ENCODE measurements at regions not wholly inside any gene's neighbourhood (a gene's known extent, or its start where the extent isn't known, plus 50 kb on each side); places are given as distances from the start of the nearest gene placed in this dataset.
"Not testable (repeated sequence)": the region's sequence is repeated elsewhere in the genome, so short reads cannot be mapped to it uniquely, and the experiment has no call there.

DNA sequence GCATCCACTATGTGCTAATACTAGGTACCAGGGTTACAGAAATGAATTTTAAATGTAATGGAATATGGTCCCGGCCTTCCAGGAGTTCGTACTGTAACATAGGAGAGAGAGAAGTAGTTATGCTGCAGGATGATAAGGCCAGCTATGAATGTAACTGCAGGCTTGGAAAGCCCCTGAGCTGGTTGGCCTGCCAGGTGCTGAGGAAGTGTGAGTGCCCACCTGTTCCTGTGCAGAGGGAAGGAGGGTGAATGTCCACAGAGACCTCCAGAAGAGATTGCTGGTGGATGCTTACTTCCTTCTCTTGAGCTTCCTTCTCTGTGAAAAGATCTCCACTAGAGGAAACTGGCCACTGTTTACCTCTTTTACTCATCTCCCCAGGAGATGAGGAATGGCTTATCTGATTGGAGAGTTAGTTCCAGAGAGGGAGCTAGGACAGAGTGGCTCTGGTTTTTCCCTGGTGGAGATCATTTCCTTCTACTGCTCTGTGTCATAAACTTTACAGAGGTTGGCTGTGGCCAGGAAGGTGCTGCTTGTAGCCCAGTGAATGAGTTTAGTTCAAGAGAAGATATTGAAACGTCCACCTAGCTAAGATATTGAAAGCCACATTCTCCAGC, 114.0 kb upstream of the LNX1 start:
- peak; percentile 57 for ATAC-seq (ENCODE audit: low read depth)
- Mint-ChIP-seq H3K4me1 (peaks cover 62% of the 10 kb centered on the region), H3K36me3 (ENCODE audit: low read depth) (peaks cover 2% of the 10 kb centered on the region), H3K4me3 (peak overlapping the region; percentile 52), H3K27ac (peak overlapping the region; percentile 57), H3K9me3 (peaks cover 2% of the 10 kb centered on the region), H3K27me3 (no peaks in the 10 kb centered on the region)
- DNase-seq: no peak
- CTCF ChIA-PET: interaction anchor here (1.8 to 2.9 kb wide), 4 partner anchors 41 to 528 kb away, joined by 6 to 38 read pairs (median 14); no protein-coding TSS in a partner anchor
- TF ChIP-seq, protein P1, sequence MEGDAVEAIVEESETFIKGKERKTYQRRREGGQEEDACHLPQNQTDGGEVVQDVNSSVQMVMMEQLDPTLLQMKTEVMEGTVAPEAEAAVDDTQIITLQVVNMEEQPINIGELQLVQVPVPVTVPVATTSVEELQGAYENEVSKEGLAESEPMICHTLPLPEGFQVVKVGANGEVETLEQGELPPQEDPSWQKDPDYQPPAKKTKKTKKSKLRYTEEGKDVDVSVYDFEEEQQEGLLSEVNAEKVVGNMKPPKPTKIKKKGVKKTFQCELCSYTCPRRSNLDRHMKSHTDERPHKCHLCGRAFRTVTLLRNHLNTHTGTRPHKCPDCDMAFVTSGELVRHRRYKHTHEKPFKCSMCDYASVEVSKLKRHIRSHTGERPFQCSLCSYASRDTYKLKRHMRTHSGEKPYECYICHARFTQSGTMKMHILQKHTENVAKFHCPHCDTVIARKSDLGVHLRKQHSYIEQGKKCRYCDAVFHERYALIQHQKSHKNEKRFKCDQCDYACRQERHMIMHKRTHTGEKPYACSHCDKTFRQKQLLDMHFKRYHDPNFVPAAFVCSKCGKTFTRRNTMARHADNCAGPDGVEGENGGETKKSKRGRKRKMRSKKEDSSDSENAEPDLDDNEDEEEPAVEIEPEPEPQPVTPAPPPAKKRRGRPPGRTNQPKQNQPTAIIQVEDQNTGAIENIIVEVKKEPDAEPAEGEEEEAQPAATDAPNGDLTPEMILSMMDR (IDR thresholded peaks at IDR 0.05): no peak
- POLR2A ChIA-PET: interaction anchor here (0.6 to 1.5 kb wide), 3 partner anchors 41 to 45 kb away, joined by 3 to 6 read pairs (median 3); no protein-coding TSS in a partner anchor
- intact Hi-C loops (cut with micrococcal nuclease): loop anchor here (5.0 to 10.0 kb wide), 3 partner anchors 152 to 508 kb away; partner anchors contain the start of gene GSX2

DNA sequence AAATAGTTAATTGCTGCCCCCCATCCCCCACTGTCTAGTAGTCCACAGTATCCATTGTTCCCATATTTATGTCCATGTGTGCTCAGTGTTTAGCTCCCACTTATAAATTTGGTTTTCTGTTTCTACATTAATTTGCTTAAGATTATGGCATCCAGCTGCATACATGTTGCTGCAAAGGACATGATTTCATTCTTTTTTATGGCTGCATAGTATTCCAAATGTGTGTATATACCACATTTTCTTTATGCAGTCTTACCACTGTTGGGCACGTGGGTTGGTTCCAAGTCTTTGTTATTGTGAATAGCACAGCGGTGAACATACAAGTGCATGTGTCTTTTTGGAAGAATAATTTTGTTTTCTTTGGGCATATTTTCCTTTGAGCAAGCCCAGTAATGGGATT, 113.0 kb upstream of the LNX1 start:
- no peak for ATAC-seq (ENCODE audit: low read depth)
- peaks cover 2% of the 10 kb centered on the region for H3K36me3 Mint-ChIP-seq (ENCODE audit: low read depth)
- H3K4me3 Mint-ChIP-seq: no peak overlapping the region
- ChIA-PET CTCF (no interaction called here), POLR2A (no interaction called here)
- peaks cover 3% of the 10 kb centered on the region for H3K9me3 Mint-ChIP-seq
- intact Hi-C loops (cut with micrococcal nuclease): loop anchor here (10.0 kb wide), 1 partner anchor 400 kb away; the partner anchor contains the start of gene GSX2
- H3K27me3 Mint-ChIP-seq: no peaks in the 10 kb centered on the region
- TF ChIP-seq, protein P1 (IDR thresholded peaks at IDR 0.05): no peak
- H3K4me1 Mint-ChIP-seq: peaks cover 62% of the 10 kb centered on the region
- no peak overlapping the region for H3K27ac Mint-ChIP-seq
- DNase-seq: no peak

DNA sequence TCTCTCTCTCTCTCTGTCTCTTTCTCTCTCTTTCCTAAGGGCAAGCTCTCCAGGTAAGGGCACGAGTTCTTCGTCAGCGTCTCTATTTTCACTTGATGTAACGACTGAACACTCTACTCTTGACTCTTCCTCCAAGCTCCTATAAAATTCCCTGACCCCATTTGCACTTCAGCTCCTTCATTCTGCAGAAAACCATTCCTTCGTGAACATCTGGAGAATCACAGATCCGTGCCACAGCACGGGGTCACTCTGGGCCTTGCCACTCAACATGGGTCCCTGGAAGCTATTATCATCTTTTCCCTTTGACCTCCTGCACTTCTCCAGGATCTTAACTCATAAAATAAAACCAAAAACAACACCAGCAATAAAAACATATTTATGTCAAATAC, 112.0 kb upstream of the LNX1 start:
- peaks cover 63% of the 10 kb centered on the region for H3K4me1 Mint-ChIP-seq
- peak overlapping the region; percentile 54 for H3K27ac Mint-ChIP-seq
- intact Hi-C loops (cut with micrococcal nuclease): loop anchor here (10.0 kb wide), 1 partner anchor 402 kb away; the partner anchor contains the start of gene GSX2

DNA sequence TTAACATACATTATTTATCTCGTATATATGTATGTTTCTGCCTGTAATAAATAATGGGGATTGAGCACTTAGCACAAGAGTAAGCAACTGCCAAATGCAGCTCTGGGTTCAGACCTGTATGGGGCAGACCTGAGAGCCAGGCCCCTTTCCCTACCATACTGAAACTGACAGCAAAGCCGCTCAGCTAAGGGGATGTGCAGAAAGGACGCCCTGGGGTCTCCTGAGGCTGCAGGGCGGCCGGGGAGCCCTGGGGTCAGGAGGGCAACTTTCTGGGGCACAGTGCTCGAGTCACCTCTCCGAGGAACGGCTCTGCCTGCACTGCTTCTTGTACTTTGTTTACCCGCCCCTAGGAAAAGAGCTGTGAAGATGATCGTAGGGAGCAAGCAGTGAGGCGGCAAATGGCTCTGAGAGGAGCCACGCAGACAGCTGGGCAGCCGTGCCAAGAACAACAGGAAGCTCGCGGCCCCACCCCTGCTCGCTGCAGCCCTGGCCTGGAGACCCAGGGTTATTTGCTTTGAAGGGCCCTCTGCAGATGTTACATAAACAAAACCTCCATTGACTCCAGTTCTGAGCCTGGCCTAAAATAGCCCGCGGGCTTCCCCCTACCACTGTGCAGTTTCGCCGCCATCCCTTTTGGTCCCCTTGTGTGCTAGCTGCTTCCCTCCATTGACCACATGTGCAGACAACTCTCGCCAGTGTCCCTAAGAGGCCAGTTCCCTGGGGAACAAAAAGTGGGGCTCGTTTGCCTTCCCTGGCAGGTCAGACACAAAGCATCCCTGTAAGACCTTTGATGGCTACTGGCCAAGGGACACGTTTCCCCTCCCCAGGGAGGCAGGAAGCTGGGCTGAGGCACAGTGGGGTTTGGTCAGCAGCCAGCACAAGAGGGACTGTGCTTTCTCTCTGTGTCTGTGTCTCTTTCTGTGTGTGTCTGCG, 111.3 kb upstream of the LNX1 start:
- Mint-ChIP-seq H3K27ac (peak overlapping the region; percentile 54), H3K36me3 (ENCODE audit: low read depth) (peaks cover 2% of the 10 kb centered on the region), H3K4me1 (peaks cover 61% of the 10 kb centered on the region), H3K4me3 (peak overlapping the region; percentile 79), H3K9me3 (peaks cover 4% of the 10 kb centered on the region), H3K27me3 (no peaks in the 10 kb centered on the region)
- ChIA-PET CTCF (interaction anchor here (1.6 to 2.0 kb wide), 3 partner anchors 46 to 228 kb away, joined by 3 to 8 read pairs (median 4); no protein-coding TSS in a partner anchor), POLR2A (interaction anchor here (1.0 to 1.9 kb wide), 2 partner anchors 46 to 49 kb away, joined by 4 to 15 read pairs; no protein-coding TSS in a partner anchor)
- intact Hi-C loops (cut with micrococcal nuclease): loop anchor here (1.0 to 10.0 kb wide), 2 partner anchors 46 to 402 kb away; partner anchors contain the start of gene GSX2
- ATAC-seq (ENCODE audit: low read depth) (peak; percentile 64), DNase-seq (peak; percentile 25)
- TF ChIP-seq, protein P1 (IDR thresholded peaks at IDR 0.05): no peak

More for the DNA sequence above, 112.0 kb upstream of the LNX1 start:
- DNase-seq: no peak
- TF ChIP-seq, protein P1 (IDR thresholded peaks at IDR 0.05): no peak
- H3K9me3 Mint-ChIP-seq: peaks cover 4% of the 10 kb centered on the region
- ChIA-PET CTCF (interaction anchor here (1.6 to 2.0 kb wide), 3 partner anchors 45 to 227 kb away, joined by 3 to 8 read pairs (median 4); no protein-coding TSS in a partner anchor), POLR2A (interaction anchor here (1.9 kb wide), 1 partner anchor 45 kb away, joined by 15 read pairs; no protein-coding TSS in a partner anchor)
- H3K4me3 Mint-ChIP-seq: peak overlapping the region; percentile 79
- no peak for ATAC-seq (ENCODE audit: low read depth)
- H3K27me3 Mint-ChIP-seq: no peaks in the 10 kb centered on the region
- H3K36me3 Mint-ChIP-seq (ENCODE audit: low read depth): peaks cover 2% of the 10 kb centered on the region

DNA sequence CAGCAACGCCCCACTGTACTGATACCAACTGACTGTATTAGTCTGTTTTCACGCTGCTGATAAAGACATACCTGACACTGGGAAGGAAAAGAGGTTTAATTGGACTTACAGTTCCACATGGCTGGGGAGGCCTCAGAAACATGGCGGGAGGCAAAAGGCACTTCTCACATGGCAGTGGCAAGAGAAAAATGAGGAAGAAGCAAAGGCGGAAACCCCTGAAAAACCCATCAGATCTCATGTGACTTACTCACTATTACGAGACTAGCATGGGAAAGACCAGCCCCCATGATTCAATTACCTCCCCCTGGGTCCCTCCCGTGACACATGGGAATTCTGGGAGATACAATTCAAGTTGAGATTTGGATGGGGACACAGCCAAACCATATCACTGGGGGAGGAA, 110.0 kb upstream of the LNX1 start:
- H3K36me3 Mint-ChIP-seq (ENCODE audit: low read depth); H3K27me3 Mint-ChIP-seq; CTCF ChIA-PET; POLR2A ChIA-PET; DNase-seq; ATAC-seq (ENCODE audit: low read depth); H3K9me3 Mint-ChIP-seq; H3K27ac Mint-ChIP-seq: not testable (repeated sequence)
- Mint-ChIP-seq H3K4me3 (peak overlapping the region; percentile 26), H3K4me1 (peaks cover 55% of the 10 kb centered on the region)
- intact Hi-C loops (cut with micrococcal nuclease): loop anchor here (10.0 kb wide), 1 partner anchor 404 kb away; the partner anchor contains the start of gene GSX2

DNA sequence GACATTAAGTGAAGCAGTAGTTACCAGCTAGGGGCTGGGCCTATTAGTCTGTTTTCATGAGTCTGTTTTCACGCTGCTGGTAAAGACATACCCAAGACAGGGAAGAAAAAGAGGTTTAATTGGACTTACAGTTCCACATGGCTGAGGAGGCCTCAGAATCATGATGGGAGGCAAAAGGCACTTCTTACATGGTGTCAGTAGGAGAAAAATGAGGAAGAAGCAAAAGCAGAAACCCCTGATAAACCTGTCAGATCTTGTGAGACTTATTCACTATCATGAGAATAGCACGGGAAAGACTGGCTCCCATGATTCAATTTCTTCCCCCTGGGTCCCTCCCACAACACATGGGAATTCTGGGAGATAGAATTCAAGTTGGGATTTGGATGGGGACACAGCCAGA, 108.0 kb upstream of the LNX1 start:
- H3K4me3 Mint-ChIP-seq; intact Hi-C loops (cut with micrococcal nuclease); H3K9me3 Mint-ChIP-seq; H3K27me3 Mint-ChIP-seq; DNase-seq; CTCF ChIA-PET; H3K36me3 Mint-ChIP-seq (ENCODE audit: low read depth); H3K27ac Mint-ChIP-seq; ATAC-seq (ENCODE audit: low read depth); POLR2A ChIA-PET: not testable (repeated sequence)
- peaks cover 45% of the 10 kb centered on the region for H3K4me1 Mint-ChIP-seq
